HG02642 (cell line): ENCODE measurements at regions not wholly inside any gene's neighbourhood (a gene's known extent, or its start where the extent isn't known, plus 50 kb on each side); places are given as distances from the start of the nearest gene placed in this dataset.

Source experiments
- ATAC-seq: cut with Tn5 transposase; IDR thresholded peaks from one replicate; pipeline ENCODE4 v1.9.1; 2021; ENCODE audit warnings: mild to moderate bottlenecking; ENCODE audit not compliant: unreplicated experiment, poor library complexity

DNA sequence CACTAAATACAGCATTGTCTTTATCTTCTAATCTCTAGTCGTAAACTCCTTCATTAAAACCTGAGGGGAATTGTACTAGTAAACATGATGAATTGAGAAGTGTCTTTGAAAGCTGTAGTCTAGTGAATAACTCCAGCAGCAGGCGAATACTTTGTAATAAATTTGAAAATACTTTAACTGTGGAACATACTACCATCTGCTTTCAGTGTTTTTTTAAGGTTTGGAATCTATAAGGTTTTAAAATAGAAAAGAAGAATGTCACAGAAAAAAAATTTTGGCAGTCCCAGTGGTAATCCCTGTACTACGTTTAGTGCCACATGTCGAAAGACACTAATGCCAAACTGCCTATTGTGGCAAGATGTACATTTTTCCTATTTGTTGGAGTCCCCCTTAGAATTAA lies 379.0 kb upstream of the NUDT12 start:
- ATAC-seq = no peak

DNA sequence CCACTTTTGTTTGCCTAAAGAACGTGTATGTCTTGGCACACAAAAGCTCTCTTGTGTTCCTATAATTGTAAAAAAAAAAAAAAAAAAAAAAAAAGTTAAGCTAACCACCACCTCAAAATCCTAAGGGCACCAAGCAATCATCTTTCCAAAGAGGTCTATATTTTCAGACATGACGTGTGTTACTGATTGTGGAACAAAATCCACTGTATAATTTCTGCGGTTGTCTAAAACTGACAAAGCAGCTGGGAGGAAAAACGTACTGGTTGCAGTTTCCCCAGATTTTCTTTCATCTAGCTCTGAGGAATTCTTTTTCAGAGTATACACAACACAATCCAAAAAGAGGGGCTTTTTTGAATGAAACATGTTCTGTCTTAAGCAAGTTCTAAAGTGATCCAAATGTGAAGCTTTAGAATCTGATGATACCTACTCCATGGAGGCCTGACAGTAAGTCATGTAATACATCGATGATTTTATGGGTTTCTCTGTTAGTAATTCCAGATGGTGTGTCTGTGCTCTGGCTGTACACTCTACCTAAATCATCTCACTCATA lies 375.6 kb upstream of the NUDT12 start:
- ATAC-seq = no peak

DNA sequence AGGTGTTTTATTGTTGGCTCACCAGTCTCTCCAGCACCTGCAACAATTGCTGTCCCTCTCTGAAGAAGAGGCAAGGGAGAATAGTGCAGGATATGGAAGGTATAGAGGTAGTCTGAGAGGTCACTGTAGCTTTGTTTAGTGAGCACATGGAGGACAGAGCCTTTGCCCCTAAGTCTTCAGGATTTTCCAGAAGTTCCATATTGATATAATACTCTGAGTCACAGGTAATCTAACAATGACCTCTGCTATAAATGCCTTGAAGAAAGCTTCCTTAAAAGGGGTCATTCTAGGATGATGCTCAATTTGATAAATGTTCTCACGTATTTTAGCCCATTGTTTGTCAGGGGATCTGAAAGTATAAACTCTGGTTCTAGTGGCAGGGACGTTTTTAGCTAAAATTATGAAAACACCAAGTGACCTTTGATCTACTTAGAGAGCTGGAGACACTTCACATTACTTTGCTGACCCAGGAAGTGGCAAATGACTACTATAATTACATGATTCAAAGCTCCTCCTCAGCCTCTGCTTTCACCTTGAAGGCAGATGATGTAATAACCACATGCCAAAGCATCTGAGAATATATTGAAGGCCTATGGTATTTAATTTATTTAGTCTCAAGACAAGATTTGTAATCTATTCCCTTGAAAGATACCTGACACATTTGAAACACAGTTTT lies 366.9 kb upstream of the NUDT12 start:
- ATAC-seq = no peak

GRCh38 chr5:103927739-103928138 lies 365.1 kb upstream of the NUDT12 start:
- no peak for ATAC-seq

GRCh38 chr5:103923616-103924168 lies 361.1 kb upstream of the NUDT12 start:
- ATAC-seq = no peak

GRCh38 chr5:103919506-103919905 lies 356.9 kb upstream of the NUDT12 start:
- ATAC-seq = no peak

DNA sequence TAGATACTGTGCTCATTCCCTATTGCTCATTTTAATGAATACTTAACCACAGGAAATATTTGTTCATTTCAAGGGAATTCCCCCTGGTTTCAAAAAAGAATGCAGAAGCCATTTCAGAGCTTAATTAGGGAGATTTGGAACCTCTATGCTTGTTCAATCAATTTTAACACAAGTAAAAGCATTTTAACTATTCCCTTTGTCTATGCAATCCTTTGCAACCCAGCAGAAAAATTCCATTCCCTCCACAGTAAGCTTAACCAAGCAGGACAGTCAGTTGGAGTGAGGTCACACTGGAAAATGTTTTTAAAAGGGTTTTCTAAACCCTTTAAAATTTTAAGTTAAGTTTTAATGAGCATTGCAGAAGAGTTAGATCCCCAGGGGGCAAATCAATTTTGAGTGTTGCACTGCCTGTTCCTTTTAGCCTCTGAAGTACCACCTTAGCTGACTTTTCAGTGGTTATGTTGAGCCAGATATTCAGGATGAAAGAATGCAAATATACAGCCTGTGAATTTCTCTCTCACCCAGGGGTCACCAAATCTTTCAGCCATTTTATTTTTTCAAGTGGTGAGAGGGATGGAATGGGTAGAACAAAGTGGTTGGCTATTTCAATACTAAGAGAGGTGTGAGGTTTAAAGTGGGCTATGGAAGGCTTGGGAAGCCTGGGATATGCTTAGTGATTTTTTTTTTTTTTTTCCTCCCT lies 356.2 kb upstream of the NUDT12 start:
- no peak for ATAC-seq

DNA sequence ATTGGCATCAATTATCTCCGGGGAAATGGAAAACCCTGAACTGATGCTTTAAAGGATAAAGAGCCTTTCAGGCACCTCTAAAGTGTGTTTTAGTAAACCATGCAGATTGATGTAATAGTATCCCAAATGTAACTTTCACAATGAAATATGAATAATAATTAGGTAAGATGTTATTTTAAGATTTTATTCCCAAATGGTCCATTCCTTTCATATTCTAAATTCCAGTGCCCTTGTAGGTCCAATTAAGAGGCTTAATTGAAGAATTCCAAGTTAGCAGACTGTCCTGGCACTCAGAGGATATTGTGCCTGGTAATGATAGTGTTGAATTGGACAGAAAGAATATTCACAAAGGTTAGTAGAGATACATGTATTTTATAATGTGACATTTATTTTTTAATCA lies 352.5 kb upstream of the NUDT12 start:
- no peak for ATAC-seq

- ATAC-seq = no peak
Observed at GRCh38 chr5:103910786-103911185, 348.2 kb upstream of the NUDT12 start.

GRCh38 chr5:103910011-103910410 lies 347.4 kb upstream of the NUDT12 start:
- no peak for ATAC-seq

GRCh38 chr5:103909391-103909790 lies 346.8 kb upstream of the NUDT12 start:
- no peak for ATAC-seq

- ATAC-seq = no peak
Observed at GRCh38 chr5:103908336-103909080, 345.9 kb upstream of the NUDT12 start.

GRCh38 chr5:103907001-103907400 lies 344.4 kb upstream of the NUDT12 start:
- ATAC-seq = no peak

DNA sequence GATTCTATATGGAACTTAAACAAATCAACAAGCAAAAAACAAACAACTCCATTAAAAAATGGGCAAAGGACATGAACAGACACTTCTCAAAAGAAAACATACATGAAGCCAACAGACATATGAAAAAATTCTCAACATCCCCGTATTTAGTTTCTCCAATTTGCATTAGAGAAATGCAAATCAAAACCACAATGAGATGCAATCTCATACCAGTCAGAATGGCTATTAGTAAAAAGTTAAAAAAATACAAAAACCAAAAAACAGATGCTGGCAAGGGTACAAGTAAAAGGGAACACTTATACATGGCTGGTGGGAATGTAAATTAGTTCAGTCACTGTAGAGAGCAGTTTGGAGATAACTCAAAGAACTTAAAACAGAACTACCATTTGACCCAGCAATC lies 342.1 kb upstream of the NUDT12 start:
- no peak for ATAC-seq

DNA sequence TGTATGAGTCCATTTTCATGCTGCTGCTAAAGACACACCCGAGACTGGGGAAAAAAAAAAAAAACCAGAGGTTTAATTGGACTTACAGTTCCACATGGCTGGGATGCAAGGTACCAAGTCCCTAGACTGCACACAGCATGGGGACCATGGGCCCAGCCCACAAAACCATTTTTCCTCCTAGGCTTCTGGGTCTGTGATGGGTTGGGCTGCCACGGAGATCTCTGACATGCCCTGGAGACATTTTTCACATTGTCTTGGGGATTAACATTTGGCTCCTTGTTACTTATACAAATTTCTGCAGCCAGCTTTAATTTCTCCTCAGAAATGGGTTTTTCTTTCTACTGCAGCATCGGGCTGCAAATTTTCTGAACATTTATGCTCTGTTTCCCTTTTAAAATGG lies 340.3 kb upstream of the NUDT12 start:
- no peak for ATAC-seq

GRCh38 chr5:103901885-103902284 lies 339.3 kb upstream of the NUDT12 start:
- ATAC-seq = no peak

DNA sequence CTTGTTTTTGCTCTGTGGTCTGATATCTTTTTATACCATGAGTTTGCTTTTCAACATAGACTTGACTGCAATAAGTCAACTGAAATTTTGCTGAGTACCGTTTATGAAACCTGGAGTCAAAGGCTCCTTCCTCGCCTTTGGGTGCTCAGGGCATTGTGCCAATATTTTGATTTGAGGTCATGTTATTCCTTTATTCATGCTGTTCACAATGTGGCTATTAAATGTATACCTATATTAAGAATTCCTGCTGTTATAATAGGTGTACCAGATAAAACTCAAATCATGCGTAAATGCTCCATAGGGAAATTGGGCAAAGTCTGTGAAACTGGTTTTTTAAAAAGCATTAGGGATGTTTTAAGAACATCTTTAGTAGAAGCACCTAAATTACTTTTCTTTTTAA lies 334.0 kb upstream of the NUDT12 start:
- no peak for ATAC-seq

DNA sequence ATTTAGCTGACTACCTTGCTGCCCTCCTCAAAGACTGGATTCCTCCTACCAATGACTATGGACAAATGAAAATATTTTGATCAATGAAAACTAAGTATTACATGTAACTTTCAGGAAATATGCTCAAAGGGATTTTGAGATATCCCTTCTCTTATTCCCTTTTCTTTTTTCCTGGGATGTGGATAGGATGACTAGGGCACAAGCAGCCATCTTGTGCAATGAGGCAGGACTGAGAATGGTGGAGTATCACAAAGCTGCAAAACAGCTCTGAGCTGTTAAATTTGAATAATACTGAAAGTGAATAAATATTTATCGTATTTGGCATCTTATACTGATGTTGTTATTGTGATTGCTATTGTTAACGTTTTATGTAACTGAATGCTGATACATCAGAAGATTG lies 333.1 kb upstream of the NUDT12 start:
- no peak for ATAC-seq

- no peak for ATAC-seq
Observed at GRCh38 chr5:103894882-103895281, 332.3 kb upstream of the NUDT12 start.

DNA sequence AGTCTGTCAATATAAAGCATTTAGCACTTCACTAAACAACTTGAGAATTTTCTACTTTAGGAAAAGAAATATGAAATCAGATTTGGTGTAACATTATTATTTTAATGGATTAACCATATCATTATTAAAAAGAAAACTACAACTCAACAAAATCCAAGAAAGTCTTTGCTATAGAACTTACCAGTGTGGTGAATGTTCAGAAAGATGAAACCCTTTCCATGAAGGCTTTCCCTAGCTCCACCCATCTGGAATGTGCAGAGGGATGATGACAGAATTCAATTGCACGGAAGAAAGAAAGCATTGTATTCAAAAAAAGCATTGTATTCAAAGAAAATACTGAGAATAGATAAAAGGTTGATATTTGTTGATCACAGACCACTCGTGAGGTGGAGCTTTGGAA lies 328.6 kb upstream of the NUDT12 start:
- no peak for ATAC-seq

- no peak for ATAC-seq
Observed at GRCh38 chr5:103890313-103890712, 327.7 kb upstream of the NUDT12 start.
